GM12878 (cell line): ENCODE measurements at regions not wholly inside any gene's neighbourhood (a gene's known extent, or its start where the extent isn't known, plus 50 kb on each side); places are given as distances from the start of the nearest gene placed in this dataset.

Experiments used
- ATAC-seq: fragments of 200-7000 bp; cut with Tn5 transposase; 3 replicates; pipeline ENCODE4 v1.9.1; 2020; ENCODE audit warnings: mild to moderate bottlenecking, moderate library complexity
- BruUV-seq: library from RNA; stranded (reverse); fragments of 400-500 nt; replicated peaks from 2 replicates; lab custom pipeline; 2021; lab: Mats Ljungman, UMichigan
- CTCF ChIA-PET: fragments of 300-600 bp; sonication (Branson Sonifier 250); formaldehyde crosslinking; extraction: SDS; loops from one replicate; lab custom pipeline; 2021; ENCODE audit warnings: inconsistent platforms; lab: Yijun Ruan, JAX
- POLR2A ChIA-PET: fragments of 350-600 bp; formaldehyde crosslinking; extraction: SDS; loops from one replicate; lab custom pipeline; 2021; ENCODE audit warnings: inconsistent platforms; lab: Charles Lee
- RAD21 ChIA-PET: fragments of 300-600 bp; sonication (Branson Sonifier 250); formaldehyde crosslinking; loops from one replicate; lab custom pipeline; 2023; ENCODE audit warnings: antibody characterized with exemption; ENCODE audit not compliant: unreplicated experiment; lab: Charles Lee
- SMC1A ChIA-PET: fragments of 300-600 bp; sonication (Branson Sonifier 250); formaldehyde crosslinking; loops from one replicate; lab custom pipeline; 2023; ENCODE audit not compliant: unreplicated experiment, uncharacterized antibody; lab: Charles Lee
- DNase-seq: peaks from one replicate; pipeline ENCODE4 v3.0.0-alpha.2; 2011; ENCODE audit warnings: low read depth, low spot score
- FAIRE-seq: peaks from 3 replicates; lab custom pipeline; 2011; peaks lifted over from hg19 to GRCh38; lab: Jason Lieb, UNC
- H2AFZ ChIP-seq: 2 replicates; pipeline ENCODE4 v1.6.0; 2011; ENCODE audit warnings: low read depth, low read length, control low read depth; ENCODE audit not compliant: control insufficient read depth
- H3K27ac ChIP-seq: 2 replicates; pipeline ENCODE4 v1.5.1; 2011; ENCODE audit warnings: control low read depth; ENCODE audit not compliant: control insufficient read depth, insufficient read depth
- H3K27me3 ChIP-seq, 2 experiments: replicated peaks in 1 of 2; 2 replicates each; pipeline versions ENCODE4 v1.6.0 to v1.6.1; 2011; ENCODE audit warnings: low read length in 1 of 2; ENCODE audit not compliant: control insufficient read depth in 2 of 2, insufficient read depth in 2 of 2
- H3K36me3 ChIP-seq, 2 experiments: 2 replicates each; pipeline ENCODE4 v1.5.1; 2011; ENCODE audit warnings: low read length in 1 of 2; ENCODE audit not compliant: control insufficient read depth in 2 of 2, insufficient read depth in 2 of 2
- H3K4me1 ChIP-seq: 2 replicates; pipeline ENCODE4 v1.6.1; 2011; ENCODE audit warnings: mild to moderate bottlenecking, low read length, moderate library complexity, mixed read lengths; ENCODE audit not compliant: control insufficient read depth, insufficient read depth
- H3K4me2 ChIP-seq: 2 replicates; pipeline ENCODE4 v1.6.0; 2011; ENCODE audit warnings: control low read depth; ENCODE audit not compliant: control insufficient read depth, insufficient read depth
- H3K4me3 ChIP-seq: fragments of 200-600 bp; sonication (generic); 2 replicates; pipeline ENCODE4 v1.5.1; 2016
- H3K79me2 ChIP-seq: 2 replicates; pipeline ENCODE4 v1.6.0; 2011; ENCODE audit warnings: low read length; ENCODE audit not compliant: control insufficient read depth, insufficient read depth
- H3K9ac ChIP-seq: 2 replicates; pipeline ENCODE4 v1.8.0; 2011; ENCODE audit warnings: low read length, control low read depth, mixed read lengths; ENCODE audit not compliant: control insufficient read depth, insufficient read depth
- H3K9me3 ChIP-seq: replicated peaks from 3 replicates; pipeline ENCODE4 v1.5.1; 2011; ENCODE audit warnings: mild to moderate bottlenecking, low read length; ENCODE audit not compliant: control insufficient read depth, insufficient read depth
- H4K20me1 ChIP-seq: 2 replicates; pipeline ENCODE4 v1.6.0; 2011; ENCODE audit not compliant: control insufficient read depth, insufficient read depth
- CBX3 ChIP-seq: fragments of 200-600 bp; sonication (generic); IDR thresholded peaks from 2 replicates; pipeline ENCODE4 v1.6.1; 2016; ENCODE audit warnings: low read depth, borderline replicate concordance
- EZH2 ChIP-seq: IDR thresholded peaks from 2 replicates; pipeline ENCODE4 v1.6.1; 2012; ENCODE audit warnings: low read depth, mild to moderate bottlenecking, control low read depth, inconsistent platforms, low read length, borderline replicate concordance; ENCODE audit not compliant: control insufficient read depth
- PAX8 ChIP-seq: fragments of 450-650 bp; IDR thresholded peaks from 2 replicates; pipeline ENCODE4 v1.6.1; 2017; ENCODE audit warnings: mild to moderate bottlenecking, moderate library complexity
- RAD21 ChIP-seq: IDR thresholded peaks from 2 replicates; pipeline ENCODE4 v1.6.1; 2011; ENCODE audit warnings: mild to moderate bottlenecking, low read depth, low read length, moderate library complexity; ENCODE audit not compliant: insufficient read depth
- RCOR1 ChIP-seq: conservative IDR thresholded peaks from 2 replicates; pipeline ENCODE4 v1.6.1; 2012; ENCODE audit warnings: low read depth, low read length, improper control_type of control experiment
- SIX5 ChIP-seq: IDR thresholded peaks from 2 replicates; pipeline ENCODE4 v1.6.1; 2011; ENCODE audit warnings: mild to moderate bottlenecking, low read depth, low read length, moderate library complexity; ENCODE audit not compliant: severe bottlenecking
- SREBF2 ChIP-seq: IDR thresholded peaks from 2 replicates; pipeline ENCODE4 v1.6.1; 2012; ENCODE audit warnings: mild to moderate bottlenecking, low read length
- TAF1 ChIP-seq: IDR thresholded peaks from 2 replicates; pipeline ENCODE4 v1.6.1; 2011; ENCODE audit warnings: mild to moderate bottlenecking, low read depth, low read length, borderline replicate concordance
- TARDBP ChIP-seq: IDR thresholded peaks from 2 replicates; pipeline ENCODE4 v1.6.1; 2016; ENCODE audit warnings: borderline replicate concordance
- ZNF384 ChIP-seq: IDR thresholded peaks from 2 replicates; pipeline ENCODE4 v1.6.1; 2012; ENCODE audit warnings: low read depth, mild to moderate bottlenecking, low read length, improper control_type of control experiment, borderline replicate concordance
- ZSCAN29 ChIP-seq: fragments of 450-650 bp; IDR thresholded peaks from 2 replicates; pipeline ENCODE4 v1.6.1; 2017; ENCODE audit warnings: mild to moderate bottlenecking, moderate library complexity
- WGBS: methylation state at CpG from one replicate; pipeline ENCODE4 v1.1.6; 2016; ENCODE audit warnings: low lambda C conversion rate; ENCODE audit not compliant: insufficient replicate concordance, insufficient coverage; ENCODE audit errors: missing lambda C conversion rate; 5-methylcytosine and 5-hydroxymethylcytosine counted together
- in situ Hi-C: fragments of 300-500 bp; cut with MboI; formaldehyde crosslinking; loops from 9 replicates; pipeline ENCODE4 v1.14.3; 2018; ENCODE audit warnings: mixed read lengths
- intact Hi-C: fragments of 100-400 bp; cut with micrococcal nuclease; formaldehyde crosslinking; loops from one replicate; pipeline ENCODE4 v1.14.2; 2022; ENCODE audit not compliant: unreplicated experiment
- TF ChIP-seq, protein P1 (sequence below): fragments of 450-650 bp; formaldehyde crosslinking; IDR thresholded peaks from 2 replicates; pipeline ENCODE4 v1.4.0; 2020; ENCODE audit warnings: mild to moderate bottlenecking, moderate library complexity
- TF ChIP-seq, protein P2 (sequence below), 3 experiments: IDR thresholded peaks in 2 of 3; conservative IDR thresholded peaks in 1 of 3; 2 replicates each; pipeline ENCODE4 v1.5.1; 2011; ENCODE audit warnings: low read depth in 3 of 3, low read length in 3 of 3, mild to moderate bottlenecking in 3 of 3, control low read depth in 2 of 3, moderate library complexity in 2 of 3, inconsistent platforms in 1 of 3, mixed read lengths in 1 of 3; ENCODE audit not compliant: control insufficient read depth in 2 of 3, insufficient read depth in 1 of 3; ENCODE audit errors: extremely low read depth in 1 of 3

DNA sequence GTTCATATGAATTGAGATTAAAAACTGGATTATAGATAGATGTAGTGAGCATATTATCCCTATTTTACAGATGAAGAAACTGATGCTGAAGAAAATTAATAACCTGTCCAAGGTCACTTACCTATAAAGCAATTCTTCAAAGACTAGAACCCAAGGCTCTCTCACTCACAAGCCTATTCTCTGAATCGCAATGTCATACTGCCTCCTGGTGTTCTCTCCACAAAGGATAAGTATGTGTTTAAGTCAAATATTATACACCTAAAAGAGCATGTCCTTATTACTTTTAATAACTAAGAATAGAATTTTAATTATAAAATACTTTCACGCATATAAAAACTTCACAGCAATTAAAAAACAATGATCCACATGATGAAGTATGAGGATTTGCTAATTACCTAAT, 721.3 kb upstream of the USP15 start:
- no peak for TF ChIP-seq ZSCAN29
- TF ChIP-seq TARDBP: no peak
- TF ChIP-seq, protein P1, sequence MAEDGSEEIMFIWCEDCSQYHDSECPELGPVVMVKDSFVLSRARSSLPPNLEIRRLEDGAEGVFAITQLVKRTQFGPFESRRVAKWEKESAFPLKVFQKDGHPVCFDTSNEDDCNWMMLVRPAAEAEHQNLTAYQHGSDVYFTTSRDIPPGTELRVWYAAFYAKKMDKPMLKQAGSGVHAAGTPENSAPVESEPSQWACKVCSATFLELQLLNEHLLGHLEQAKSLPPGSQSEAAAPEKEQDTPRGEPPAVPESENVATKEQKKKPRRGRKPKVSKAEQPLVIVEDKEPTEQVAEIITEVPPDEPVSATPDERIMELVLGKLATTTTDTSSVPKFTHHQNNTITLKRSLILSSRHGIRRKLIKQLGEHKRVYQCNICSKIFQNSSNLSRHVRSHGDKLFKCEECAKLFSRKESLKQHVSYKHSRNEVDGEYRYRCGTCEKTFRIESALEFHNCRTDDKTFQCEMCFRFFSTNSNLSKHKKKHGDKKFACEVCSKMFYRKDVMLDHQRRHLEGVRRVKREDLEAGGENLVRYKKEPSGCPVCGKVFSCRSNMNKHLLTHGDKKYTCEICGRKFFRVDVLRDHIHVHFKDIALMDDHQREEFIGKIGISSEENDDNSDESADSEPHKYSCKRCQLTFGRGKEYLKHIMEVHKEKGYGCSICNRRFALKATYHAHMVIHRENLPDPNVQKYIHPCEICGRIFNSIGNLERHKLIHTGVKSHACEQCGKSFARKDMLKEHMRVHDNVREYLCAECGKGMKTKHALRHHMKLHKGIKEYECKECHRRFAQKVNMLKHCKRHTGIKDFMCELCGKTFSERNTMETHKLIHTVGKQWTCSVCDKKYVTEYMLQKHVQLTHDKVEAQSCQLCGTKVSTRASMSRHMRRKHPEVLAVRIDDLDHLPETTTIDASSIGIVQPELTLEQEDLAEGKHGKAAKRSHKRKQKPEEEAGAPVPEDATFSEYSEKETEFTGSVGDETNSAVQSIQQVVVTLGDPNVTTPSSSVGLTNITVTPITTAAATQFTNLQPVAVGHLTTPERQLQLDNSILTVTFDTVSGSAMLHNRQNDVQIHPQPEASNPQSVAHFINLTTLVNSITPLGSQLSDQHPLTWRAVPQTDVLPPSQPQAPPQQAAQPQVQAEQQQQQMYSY: no peak
- TF ChIP-seq PAX8: no peak
- no peak for TF ChIP-seq SREBF2
- TF ChIP-seq RAD21: peak; percentile 41
- no peak for TF ChIP-seq TAF1
- TF ChIP-seq ZNF384: no peak
- TF ChIP-seq RCOR1: no peak
- no peak for TF ChIP-seq CBX3
- TF ChIP-seq SIX5: no peak
- TF ChIP-seq, protein P2, sequence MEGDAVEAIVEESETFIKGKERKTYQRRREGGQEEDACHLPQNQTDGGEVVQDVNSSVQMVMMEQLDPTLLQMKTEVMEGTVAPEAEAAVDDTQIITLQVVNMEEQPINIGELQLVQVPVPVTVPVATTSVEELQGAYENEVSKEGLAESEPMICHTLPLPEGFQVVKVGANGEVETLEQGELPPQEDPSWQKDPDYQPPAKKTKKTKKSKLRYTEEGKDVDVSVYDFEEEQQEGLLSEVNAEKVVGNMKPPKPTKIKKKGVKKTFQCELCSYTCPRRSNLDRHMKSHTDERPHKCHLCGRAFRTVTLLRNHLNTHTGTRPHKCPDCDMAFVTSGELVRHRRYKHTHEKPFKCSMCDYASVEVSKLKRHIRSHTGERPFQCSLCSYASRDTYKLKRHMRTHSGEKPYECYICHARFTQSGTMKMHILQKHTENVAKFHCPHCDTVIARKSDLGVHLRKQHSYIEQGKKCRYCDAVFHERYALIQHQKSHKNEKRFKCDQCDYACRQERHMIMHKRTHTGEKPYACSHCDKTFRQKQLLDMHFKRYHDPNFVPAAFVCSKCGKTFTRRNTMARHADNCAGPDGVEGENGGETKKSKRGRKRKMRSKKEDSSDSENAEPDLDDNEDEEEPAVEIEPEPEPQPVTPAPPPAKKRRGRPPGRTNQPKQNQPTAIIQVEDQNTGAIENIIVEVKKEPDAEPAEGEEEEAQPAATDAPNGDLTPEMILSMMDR (IDR thresholded peaks at IDR 0.05 in 2 of 3, conservative IDR thresholded peaks at IDR 0.05 in 1 of 3; ENCODE audit: control insufficient read depth in 2 of 3, extremely low read depth in 1 of 3, insufficient read depth in 1 of 3, low read depth in 3 of 3, low read length in 3 of 3): peak in 1 of 3 experiments; percentile 10; a peak in 1 of 6 replicates
- TF ChIP-seq EZH2: no peak
- TF ChIP-seq, all 136 proteins: peak for 2
- Histone ChIP-seq H3K9me3 (no peaks in the 10 kb centered on the region), H3K4me3 (no peak overlapping the region), H3K4me2 (no peak overlapping the region), H3K79me2 (no peaks in the 10 kb centered on the region), H3K27ac (no peak overlapping the region), H3K9ac (no peak overlapping the region), H2AFZ (no peak overlapping the region), H3K27me3 (no peaks in the 10 kb centered on the region), H3K36me3 (no peaks in the 10 kb centered on the region), H4K20me1 (no peaks in the 10 kb centered on the region), H3K4me1 (no peaks in the 10 kb centered on the region)
- ChIA-PET RAD21 (no interaction called here), CTCF (interaction anchor here (0.9 kb wide), 1 partner anchor 60 kb away, joined by 3 read pairs; no protein-coding TSS in a partner anchor), SMC1A (no interaction called here), POLR2A (no interaction called here)
- DNase-seq: no peak
- no peak for ATAC-seq
- WGBS: 44% methylated on average over 2 of the region's 2 CpGs
- in situ Hi-C loops: no loop called here
- intact Hi-C loops: no loop called here
- no TSS peak for BruUV-seq
- no peak for FAIRE-seq
